ENCODE measurements at regions not wholly inside any gene's neighbourhood (a gene's known extent, or its start where the extent isn't known, plus 50 kb on each side); places are given as distances from the start of the nearest gene placed in this dataset.
"Not testable (repeated sequence)": the region's sequence is repeated elsewhere in the genome, so short reads cannot be mapped to it uniquely, and the experiment has no call there.

DNA sequence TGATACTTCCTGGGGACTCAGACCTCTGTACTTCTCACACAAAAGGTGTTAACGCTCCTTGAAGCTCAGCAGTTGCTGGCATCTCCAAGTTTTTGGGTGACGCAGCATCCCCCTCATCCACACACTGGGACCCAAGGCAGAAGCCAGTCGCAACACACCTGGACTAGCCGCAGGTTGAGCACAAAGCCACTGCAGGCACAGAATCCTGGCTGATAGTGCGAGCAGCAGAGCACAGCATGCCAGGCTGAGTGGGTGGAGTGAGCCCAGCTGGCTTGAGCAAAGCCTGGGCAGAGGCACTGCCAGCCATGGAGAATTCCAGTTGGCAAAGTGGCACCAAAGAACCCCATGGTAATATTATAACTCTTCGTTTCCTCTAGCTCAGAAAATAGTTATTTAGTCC, 873.2 kb upstream of the NDST4 start:
- Histone ChIP-seq H3K4me1 (ENCODE audit: control insufficient read depth in 5 of 5, insufficient read depth in 5 of 5, low read length in 5 of 5) (no peaks in the 10 kb centered on the region), H3K9ac (ENCODE audit: insufficient read depth in 1 of 2, low read length in 2 of 2) (no peak overlapping the region), H3K9me3 (ENCODE audit: control insufficient read depth in 4 of 4, insufficient read depth in 3 of 4, low read length in 3 of 4) (peaks cover 0 to 2% (median 0%) of the 10 kb centered on the region in 4 donors), H3K36me3 (ENCODE audit: control insufficient read depth in 4 of 4, insufficient read depth in 4 of 4, low read length in 4 of 4) (no peaks in the 10 kb centered on the region), H3K4me3 (no peak overlapping the region), H3K27me3 (ENCODE audit: control insufficient read depth in 3 of 3, insufficient read depth in 3 of 3, low read length in 2 of 3) (no peaks in the 10 kb centered on the region), H3K27ac (ENCODE audit: low read depth in 1 of 2, low read length in 1 of 2) (no peak overlapping the region)
- ATAC-seq (ENCODE audit: insufficient read depth, low FRiP score): no peak
- WGBS, 2 donors: 90 to 92% methylated on average over 6 of the region's 6 CpGs
- no peak for DNase-seq
- no peak for TF ChIP-seq CTCF (IDR thresholded peaks at IDR 0.05; ENCODE audit: control extremely low read depth, extremely low read depth)

DNA sequence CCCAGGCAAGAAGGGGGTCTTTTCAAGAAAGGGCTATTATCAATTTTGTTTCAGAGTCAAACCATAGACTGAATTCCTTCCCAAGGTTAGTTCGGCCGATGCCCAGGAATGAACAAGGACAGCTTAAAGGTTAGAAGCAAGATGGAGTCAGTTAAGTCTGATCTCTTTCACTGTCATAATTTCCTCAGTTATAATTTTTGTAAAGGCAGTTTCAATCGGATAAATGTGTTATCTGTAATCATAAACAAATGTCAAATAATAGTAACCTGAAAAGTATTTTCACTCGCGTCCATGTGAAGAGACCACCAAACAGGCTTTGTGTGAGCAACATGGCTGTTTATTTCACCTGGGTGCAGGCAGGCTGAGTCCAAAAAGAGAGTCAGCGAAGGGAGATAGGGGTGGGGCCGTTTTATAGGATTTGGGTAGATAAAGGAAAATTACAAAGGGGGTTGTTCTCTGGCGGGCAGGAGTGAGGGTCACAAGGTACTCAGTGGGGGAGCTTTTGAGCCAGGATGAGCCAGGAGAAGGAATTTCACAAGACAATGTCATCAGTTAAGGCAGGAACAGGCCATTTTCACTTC, 862.1 kb upstream of the NDST4 start:
- not testable (repeated sequence) for H3K4me1 ChIP-seq (ENCODE audit: control insufficient read depth in 5 of 5, insufficient read depth in 5 of 5, low read length in 5 of 5); H3K9me3 ChIP-seq (ENCODE audit: control insufficient read depth in 4 of 4, insufficient read depth in 3 of 4, low read length in 3 of 4); ATAC-seq (ENCODE audit: insufficient read depth, low FRiP score); H3K9ac ChIP-seq (ENCODE audit: insufficient read depth in 1 of 2, low read length in 2 of 2); H3K27me3 ChIP-seq (ENCODE audit: control insufficient read depth in 3 of 3, insufficient read depth in 3 of 3, low read length in 2 of 3); H3K27ac ChIP-seq (ENCODE audit: low read depth in 1 of 2, low read length in 1 of 2); H3K36me3 ChIP-seq (ENCODE audit: control insufficient read depth in 4 of 4, insufficient read depth in 4 of 4, low read length in 4 of 4); H3K4me3 ChIP-seq; DNase-seq
- 64 to 76% methylated on average over 8 of the region's 8 CpGs for whole genome bisulfite sequencing, 2 donors

DNA sequence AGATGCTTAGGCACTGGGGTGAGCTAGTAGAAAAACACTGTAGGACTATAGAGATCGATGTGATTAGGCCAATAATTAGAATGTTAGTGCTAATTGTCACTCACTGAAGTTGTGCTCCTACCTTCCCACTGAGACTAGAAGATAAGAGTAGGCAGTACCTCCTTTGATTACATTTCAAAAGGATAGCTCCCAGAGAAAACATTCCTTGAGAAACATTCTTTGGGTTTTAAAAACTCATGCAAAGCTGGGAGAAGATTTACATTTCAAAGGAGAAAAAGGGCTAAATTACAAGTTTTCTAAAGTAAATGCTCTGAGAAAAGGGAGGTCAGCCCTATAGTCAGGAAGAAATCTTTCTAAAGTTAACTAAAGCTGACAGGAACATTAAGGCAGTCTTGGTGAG, 860.3 kb upstream of the NDST4 start:
- no peak for DNase-seq
- no peaks in the 10 kb centered on the region for H3K36me3 ChIP-seq (ENCODE audit: control insufficient read depth in 4 of 4, insufficient read depth in 4 of 4, low read length in 4 of 4)

DNA sequence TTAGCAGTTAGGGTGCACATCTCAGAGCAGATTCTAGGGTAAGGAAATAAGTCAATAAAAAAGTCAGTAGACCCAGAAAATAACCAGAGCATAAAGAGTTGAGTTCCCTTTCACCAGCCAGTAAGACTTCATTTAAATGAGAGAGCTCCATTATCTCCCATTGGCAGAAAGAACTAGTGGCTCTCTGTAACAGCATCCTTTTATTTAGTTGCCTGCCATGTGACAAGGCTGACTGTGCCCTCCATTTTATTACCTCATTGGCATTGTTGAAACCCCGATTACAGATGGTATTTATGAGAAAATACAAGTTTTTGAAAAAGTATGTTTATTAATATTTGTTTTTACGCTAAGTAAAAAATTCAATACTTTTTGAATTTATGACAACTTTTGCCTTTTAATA, 859.5 kb upstream of the NDST4 start:
- DNase-seq (no peak), ATAC-seq (ENCODE audit: insufficient read depth, low FRiP score) (no peak)
- Histone ChIP-seq H3K9ac (ENCODE audit: insufficient read depth in 1 of 2, low read length in 2 of 2) (no peak overlapping the region), H3K4me3 (no peak overlapping the region), H3K36me3 (ENCODE audit: control insufficient read depth in 4 of 4, insufficient read depth in 4 of 4, low read length in 4 of 4) (no peaks in the 10 kb centered on the region), H3K27me3 (ENCODE audit: control insufficient read depth in 3 of 3, insufficient read depth in 3 of 3, low read length in 2 of 3) (no peaks in the 10 kb centered on the region), H3K4me1 (ENCODE audit: control insufficient read depth in 5 of 5, insufficient read depth in 5 of 5, low read length in 5 of 5) (no peaks in the 10 kb centered on the region), H3K27ac (ENCODE audit: low read depth in 1 of 2, low read length in 1 of 2) (no peak overlapping the region), H3K9me3 (ENCODE audit: control insufficient read depth in 4 of 4, insufficient read depth in 3 of 4, low read length in 3 of 4) (no peaks in the 10 kb centered on the region)
- WGBS, 2 donors: 87 to 88% methylated on average over 2 of the region's 2 CpGs
- no peak for TF ChIP-seq CTCF (IDR thresholded peaks at IDR 0.05; ENCODE audit: control extremely low read depth, extremely low read depth)

More for the DNA sequence above, 860.3 kb upstream of the NDST4 start:
- TF ChIP-seq CTCF (IDR thresholded peaks at IDR 0.05; ENCODE audit: control extremely low read depth, extremely low read depth): no peak
- 5 to 35% methylated on average over 1 of the region's 1 CpG for WGBS, 2 donors
- Histone ChIP-seq H3K4me1 (ENCODE audit: control insufficient read depth in 5 of 5, insufficient read depth in 5 of 5, low read length in 5 of 5) (no peaks in the 10 kb centered on the region), H3K9ac (ENCODE audit: insufficient read depth in 1 of 2, low read length in 2 of 2) (no peak overlapping the region), H3K27me3 (ENCODE audit: control insufficient read depth in 3 of 3, insufficient read depth in 3 of 3, low read length in 2 of 3) (no peaks in the 10 kb centered on the region), H3K27ac (ENCODE audit: low read depth in 1 of 2, low read length in 1 of 2) (no peak overlapping the region), H3K4me3 (no peak overlapping the region), H3K9me3 (ENCODE audit: control insufficient read depth in 4 of 4, insufficient read depth in 3 of 4, low read length in 3 of 4) (no peaks in the 10 kb centered on the region)
- no peak for ATAC-seq (ENCODE audit: insufficient read depth, low FRiP score)

Data from lung (tissue), 11 donors.